ENCODE measurements at regions not wholly inside any gene's neighbourhood (a gene's known extent, or its start where the extent isn't known, plus 50 kb on each side); places are given as distances from the start of the nearest gene placed in this dataset.

DNA sequence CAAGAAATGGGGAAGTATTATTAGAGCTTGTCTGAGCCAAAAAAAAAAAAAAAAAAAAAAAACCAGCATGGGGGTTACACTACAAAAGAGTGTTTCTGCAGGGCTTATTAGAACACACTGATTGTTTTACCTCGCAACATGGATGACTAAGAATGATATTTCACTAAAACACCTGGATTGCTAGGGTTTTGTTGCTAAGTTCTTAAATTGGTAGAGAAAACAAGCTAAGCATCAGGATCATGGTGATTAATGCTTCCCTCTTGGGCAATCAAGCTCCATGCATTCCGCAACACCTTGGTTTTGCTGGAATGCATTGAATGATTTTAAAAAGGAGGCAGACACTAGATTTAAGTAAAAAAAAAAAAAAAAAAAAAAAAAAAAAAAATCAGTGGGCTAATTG, 931.4 kb upstream of the CDH8 start:
- intact Hi-C loops (cut with micrococcal nuclease; ENCODE audit: unreplicated experiment): no loop called here
- BruUV-seq (replicated peaks): no TSS peak
- CTCF ChIA-PET: no interaction called here

DNA sequence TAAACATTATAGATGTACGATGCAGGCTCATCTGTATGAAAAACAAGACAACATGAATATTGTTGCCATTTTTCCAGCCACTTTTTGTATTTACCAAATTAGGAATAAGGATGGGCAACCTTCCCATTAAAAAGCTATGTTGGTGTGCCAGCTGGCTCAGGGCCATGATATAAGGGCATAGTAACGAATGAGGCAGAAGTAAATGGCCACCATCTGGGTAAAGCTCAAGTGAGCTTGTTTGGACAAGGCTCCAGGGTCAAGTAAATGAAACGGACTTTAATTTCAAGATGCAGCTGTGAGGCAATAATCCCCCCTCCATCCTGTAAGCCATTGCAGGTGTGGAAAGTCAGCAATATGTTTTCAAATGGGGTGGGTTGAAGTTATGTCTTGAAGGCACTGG, 930.9 kb upstream of the CDH8 start:
- TF ChIP-seq, protein P1, sequence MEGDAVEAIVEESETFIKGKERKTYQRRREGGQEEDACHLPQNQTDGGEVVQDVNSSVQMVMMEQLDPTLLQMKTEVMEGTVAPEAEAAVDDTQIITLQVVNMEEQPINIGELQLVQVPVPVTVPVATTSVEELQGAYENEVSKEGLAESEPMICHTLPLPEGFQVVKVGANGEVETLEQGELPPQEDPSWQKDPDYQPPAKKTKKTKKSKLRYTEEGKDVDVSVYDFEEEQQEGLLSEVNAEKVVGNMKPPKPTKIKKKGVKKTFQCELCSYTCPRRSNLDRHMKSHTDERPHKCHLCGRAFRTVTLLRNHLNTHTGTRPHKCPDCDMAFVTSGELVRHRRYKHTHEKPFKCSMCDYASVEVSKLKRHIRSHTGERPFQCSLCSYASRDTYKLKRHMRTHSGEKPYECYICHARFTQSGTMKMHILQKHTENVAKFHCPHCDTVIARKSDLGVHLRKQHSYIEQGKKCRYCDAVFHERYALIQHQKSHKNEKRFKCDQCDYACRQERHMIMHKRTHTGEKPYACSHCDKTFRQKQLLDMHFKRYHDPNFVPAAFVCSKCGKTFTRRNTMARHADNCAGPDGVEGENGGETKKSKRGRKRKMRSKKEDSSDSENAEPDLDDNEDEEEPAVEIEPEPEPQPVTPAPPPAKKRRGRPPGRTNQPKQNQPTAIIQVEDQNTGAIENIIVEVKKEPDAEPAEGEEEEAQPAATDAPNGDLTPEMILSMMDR (IDR thresholded peaks at IDR 0.05; ENCODE audit: insufficient read depth in 1 of 2, low read depth in 1 of 2, low read length in 1 of 2, severe bottlenecking in 1 of 2, unreplicated experiment in 1 of 2): no peak
- peaks cover 2% of the 10 kb centered on the region for H3K27me3 Mint-ChIP-seq (ENCODE audit: insufficient read depth, unreplicated experiment)
- ChIA-PET POLR2A (no interaction called here), CTCF (no interaction called here)
- no peaks in the 10 kb centered on the region for H3K4me1 Mint-ChIP-seq (ENCODE audit: low read depth, unreplicated experiment)
- Histone ChIP-seq H3K36me3 (ENCODE audit: control insufficient read depth, insufficient read depth, low read length) (no peaks in the 10 kb centered on the region), H3K9me3 (no peaks in the 10 kb centered on the region), H3K27me3 (replicated peaks; ENCODE audit: control insufficient read depth, insufficient read depth, low read length) (no peaks in the 10 kb centered on the region), H3K4me3 (ENCODE audit: low read depth, low read length) (no peak overlapping the region), H3K4me1 (no peaks in the 10 kb centered on the region)
- no TSS peak for BruUV-seq (replicated peaks)
- H3K27ac Mint-ChIP-seq (ENCODE audit: unreplicated experiment): no peak overlapping the region
- no peak for DNase-seq
- H3K4me3 Mint-ChIP-seq (ENCODE audit: unreplicated experiment): no peak overlapping the region
- H3K9me3 Mint-ChIP-seq (ENCODE audit: unreplicated experiment): no peaks in the 10 kb centered on the region
- H3K36me3 Mint-ChIP-seq (ENCODE audit: insufficient read depth, unreplicated experiment): no peaks in the 10 kb centered on the region
- intact Hi-C loops (cut with micrococcal nuclease; ENCODE audit: unreplicated experiment): no loop called here

More for the DNA sequence above, 931.4 kb upstream of the CDH8 start:
- H3K27ac Mint-ChIP-seq (ENCODE audit: unreplicated experiment): no peak overlapping the region
- TF ChIP-seq, protein P1 (IDR thresholded peaks at IDR 0.05; ENCODE audit: insufficient read depth in 1 of 2, low read depth in 1 of 2, low read length in 1 of 2, severe bottlenecking in 1 of 2, unreplicated experiment in 1 of 2): no peak
- POLR2A ChIA-PET: no interaction called here
- no peaks in the 10 kb centered on the region for H3K9me3 Mint-ChIP-seq (ENCODE audit: unreplicated experiment)
- Histone ChIP-seq H3K27me3 (replicated peaks; ENCODE audit: control insufficient read depth, insufficient read depth, low read length) (no peaks in the 10 kb centered on the region), H3K9me3 (no peaks in the 10 kb centered on the region), H3K36me3 (ENCODE audit: control insufficient read depth, insufficient read depth, low read length) (no peaks in the 10 kb centered on the region), H3K4me3 (ENCODE audit: low read depth, low read length) (no peak overlapping the region), H3K4me1 (no peaks in the 10 kb centered on the region)
- peaks cover 2% of the 10 kb centered on the region for H3K27me3 Mint-ChIP-seq (ENCODE audit: insufficient read depth, unreplicated experiment)
- H3K4me1 Mint-ChIP-seq (ENCODE audit: low read depth, unreplicated experiment): no peaks in the 10 kb centered on the region
- no peaks in the 10 kb centered on the region for H3K36me3 Mint-ChIP-seq (ENCODE audit: insufficient read depth, unreplicated experiment)
- H3K4me3 Mint-ChIP-seq (ENCODE audit: unreplicated experiment): no peak overlapping the region
- no peak for DNase-seq

DNA sequence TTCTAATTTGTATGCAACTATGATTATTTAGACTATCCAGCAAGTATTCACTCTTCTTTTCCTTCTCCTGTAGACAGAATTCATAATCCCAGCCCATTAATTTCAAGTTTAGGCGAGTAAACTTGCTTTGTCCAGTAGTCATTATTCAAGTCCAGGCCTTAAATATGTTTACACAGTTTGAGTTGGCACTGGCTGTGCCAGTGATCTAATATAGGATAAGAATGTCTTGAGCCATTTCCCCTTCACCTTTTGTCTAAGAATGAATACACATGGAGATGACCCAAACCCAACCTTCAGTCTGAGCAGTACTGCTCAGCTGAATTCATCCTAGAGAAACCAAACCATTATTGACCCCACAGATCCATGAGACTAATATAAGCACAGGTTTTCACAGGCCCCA, 930.4 kb upstream of the CDH8 start:
- POLR2A ChIA-PET: no interaction called here

More for the DNA sequence above, 930.4 kb upstream of the CDH8 start:
- no peaks in the 10 kb centered on the region for H3K9me3 Mint-ChIP-seq (ENCODE audit: unreplicated experiment)
- TF ChIP-seq, protein P1 (IDR thresholded peaks at IDR 0.05; ENCODE audit: insufficient read depth in 1 of 2, low read depth in 1 of 2, low read length in 1 of 2, severe bottlenecking in 1 of 2, unreplicated experiment in 1 of 2): no peak
- H3K9me3 ChIP-seq: no peaks in the 10 kb centered on the region
- intact Hi-C loops (cut with micrococcal nuclease; ENCODE audit: unreplicated experiment): no loop called here
- no peak overlapping the region for H3K4me3 ChIP-seq (ENCODE audit: low read depth, low read length)
- no TSS peak for BruUV-seq (replicated peaks)
- CTCF ChIA-PET: no interaction called here
- H3K4me1 ChIP-seq: no peaks in the 10 kb centered on the region
- H3K27me3 Mint-ChIP-seq (ENCODE audit: insufficient read depth, unreplicated experiment): peaks cover 2% of the 10 kb centered on the region
- no peak for DNase-seq
- no peak overlapping the region for H3K27ac Mint-ChIP-seq (ENCODE audit: unreplicated experiment)
- H3K36me3 Mint-ChIP-seq (ENCODE audit: insufficient read depth, unreplicated experiment): no peaks in the 10 kb centered on the region
- no peak overlapping the region for H3K4me3 Mint-ChIP-seq (ENCODE audit: unreplicated experiment)
- H3K27me3 ChIP-seq (replicated peaks; ENCODE audit: control insufficient read depth, insufficient read depth, low read length): no peaks in the 10 kb centered on the region
- no peaks in the 10 kb centered on the region for H3K4me1 Mint-ChIP-seq (ENCODE audit: low read depth, unreplicated experiment)
- no peaks in the 10 kb centered on the region for H3K36me3 ChIP-seq (ENCODE audit: control insufficient read depth, insufficient read depth, low read length)
